Panc1 (cell line): ENCODE measurements at regions not wholly inside any gene's neighbourhood (a gene's known extent, or its start where the extent isn't known, plus 50 kb on each side); places are given as distances from the start of the nearest gene placed in this dataset.

Experiments used
- ATAC-seq: fragments of 200-7000 bp; cut with Tn5 transposase; 2 replicates; pipeline ENCODE4 v1.9.1; 2020; ENCODE audit warnings: mild to moderate bottlenecking, moderate library complexity
- BruUV-seq: library from RNA; stranded (reverse); fragments of 400-500 nt; replicated peaks from 2 replicates; lab custom pipeline; 2021; lab: Mats Ljungman, UMichigan
- CTCF ChIA-PET: fragments of 300-600 bp; sonication (Branson Sonifier 250); formaldehyde crosslinking; loops from one replicate; lab custom pipeline; 2022; ENCODE audit warnings: antibody characterized with exemption; lab: Charles Lee
- POLR2A ChIA-PET: fragments of 300-600 bp; sonication (Branson Sonifier 250); formaldehyde crosslinking; loops from one replicate; lab custom pipeline; 2022; ENCODE audit warnings: antibody characterized with exemption; lab: Charles Lee
- DNase-seq: peaks from one replicate; pipeline ENCODE4 v3.0.0-alpha.2; 2010; ENCODE audit warnings: low read depth, low spot score
- H3K27ac ChIP-seq: 2 replicates; pipeline ENCODE4 v1.5.1; 2011; ENCODE audit warnings: mild to moderate bottlenecking, low read length, inconsistent platforms
- H3K27me3 ChIP-seq: fragments of 200-500 bp; sonication (Bioruptor generic); 2 replicates; pipeline ENCODE4 v1.6.0; 2014; ENCODE audit warnings: low read length, inconsistent platforms; ENCODE audit not compliant: control insufficient read depth, insufficient read depth
- H3K36me3 ChIP-seq: fragments of 200-500 bp; sonication (Bioruptor generic); 2 replicates; pipeline ENCODE4 v1.5.1; 2014; ENCODE audit warnings: inconsistent platforms, mild to moderate bottlenecking, low read length, moderate library complexity; ENCODE audit not compliant: control insufficient read depth, insufficient read depth
- H3K4me1 ChIP-seq: 2 replicates; pipeline ENCODE4 v1.5.1; 2011; ENCODE audit warnings: inconsistent platforms, mild to moderate bottlenecking, low read length, moderate library complexity; ENCODE audit not compliant: control insufficient read depth, insufficient read depth
- H3K4me3 ChIP-seq, 2 experiments: 2 replicates each; pipeline ENCODE4 v1.5.1; 2011 to 2012; ENCODE audit warnings: low read depth in 2 of 2, low read length in 2 of 2, mild to moderate bottlenecking in 2 of 2, inconsistent platforms in 1 of 2, moderate library complexity in 1 of 2
- H3K9me3 ChIP-seq: fragments of 200-500 bp; sonication (Bioruptor generic); 2 replicates; pipeline ENCODE4 v1.5.1; 2014; ENCODE audit warnings: low read depth, mild to moderate bottlenecking, inconsistent platforms, low read length, moderate library complexity; ENCODE audit not compliant: control insufficient read depth, insufficient read depth
- POLR2AphosphoS5 ChIP-seq: IDR thresholded peaks from 2 replicates; pipeline ENCODE4 v1.6.1; 2012; ENCODE audit warnings: mild to moderate bottlenecking, low read depth, low read length, moderate library complexity
- SIN3A ChIP-seq: IDR thresholded peaks from 2 replicates; pipeline ENCODE4 v1.6.1; 2012; ENCODE audit warnings: low read depth, mild to moderate bottlenecking, low read length, moderate library complexity, borderline replicate concordance; ENCODE audit not compliant: insufficient read depth
- TCF7L2 ChIP-seq: IDR thresholded peaks from 2 replicates; pipeline ENCODE4 v1.6.1; 2011; ENCODE audit warnings: mild to moderate bottlenecking, low read depth, low read length, inconsistent platforms
- in situ Hi-C: cut with HindIII; loops from 2 replicates; pipeline ENCODE4 v1.10.0; 2016; ENCODE audit warnings: low sequenced_read_pairs, low pct_unique_long_range_greater_than_20kb
- intact Hi-C: fragments of 100-400 bp; cut with micrococcal nuclease; formaldehyde crosslinking; loops from one replicate; pipeline ENCODE4 v1.10.0; 2022; ENCODE audit not compliant: unreplicated experiment
- TF ChIP-seq, protein P1 (sequence below): fragments of 450-650 bp; IDR thresholded peaks from 2 replicates; pipeline ENCODE4 v1.5.1; 2017; ENCODE audit warnings: mild to moderate bottlenecking
- TF ChIP-seq, protein P2 (sequence below), 2 experiments: IDR thresholded peaks; 2 replicates each; pipeline ENCODE4 v1.6.1; 2011 to 2012; ENCODE audit warnings: low read depth in 2 of 2, control low read depth in 1 of 2, low read length in 1 of 2, mild to moderate bottlenecking in 1 of 2, moderate library complexity in 1 of 2; ENCODE audit not compliant: insufficient read depth in 1 of 2

DNA sequence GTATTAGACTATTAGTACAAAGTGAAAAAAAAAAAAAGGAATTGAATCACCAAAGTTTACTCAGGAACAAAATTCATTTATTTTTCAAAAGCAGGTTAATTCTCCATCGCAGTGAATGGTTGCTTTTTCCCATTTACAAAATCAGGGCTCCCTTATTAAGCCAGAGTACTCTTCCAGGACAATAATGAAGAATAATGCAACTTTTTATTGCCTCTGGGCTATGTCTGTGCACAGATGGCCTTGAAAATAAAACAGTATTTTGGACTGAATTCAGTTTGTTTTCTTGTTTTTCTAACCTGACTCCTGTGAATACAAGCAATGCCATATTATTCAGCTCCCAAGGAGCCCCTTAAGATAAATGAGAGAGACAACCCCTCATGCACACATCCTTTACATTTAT is 246.8 kb downstream of the KCNS3 start:
- ChIA-PET POLR2A (no interaction called here), CTCF (no interaction called here)
- Histone ChIP-seq H3K27me3 (no peaks in the 10 kb centered on the region), H3K36me3 (no peaks in the 10 kb centered on the region), H3K27ac (no peak overlapping the region), H3K9me3 (no peaks in the 10 kb centered on the region), H3K4me3 (no peak overlapping the region), H3K4me1 (no peaks in the 10 kb centered on the region)
- DNase-seq (no peak), ATAC-seq (no peak)
- no TSS peak for BruUV-seq
- no peak for TF ChIP-seq SIN3A
- TF ChIP-seq POLR2AphosphoS5: no peak
- intact Hi-C loops (no loop called here), in situ Hi-C loops (no loop called here)

DNA sequence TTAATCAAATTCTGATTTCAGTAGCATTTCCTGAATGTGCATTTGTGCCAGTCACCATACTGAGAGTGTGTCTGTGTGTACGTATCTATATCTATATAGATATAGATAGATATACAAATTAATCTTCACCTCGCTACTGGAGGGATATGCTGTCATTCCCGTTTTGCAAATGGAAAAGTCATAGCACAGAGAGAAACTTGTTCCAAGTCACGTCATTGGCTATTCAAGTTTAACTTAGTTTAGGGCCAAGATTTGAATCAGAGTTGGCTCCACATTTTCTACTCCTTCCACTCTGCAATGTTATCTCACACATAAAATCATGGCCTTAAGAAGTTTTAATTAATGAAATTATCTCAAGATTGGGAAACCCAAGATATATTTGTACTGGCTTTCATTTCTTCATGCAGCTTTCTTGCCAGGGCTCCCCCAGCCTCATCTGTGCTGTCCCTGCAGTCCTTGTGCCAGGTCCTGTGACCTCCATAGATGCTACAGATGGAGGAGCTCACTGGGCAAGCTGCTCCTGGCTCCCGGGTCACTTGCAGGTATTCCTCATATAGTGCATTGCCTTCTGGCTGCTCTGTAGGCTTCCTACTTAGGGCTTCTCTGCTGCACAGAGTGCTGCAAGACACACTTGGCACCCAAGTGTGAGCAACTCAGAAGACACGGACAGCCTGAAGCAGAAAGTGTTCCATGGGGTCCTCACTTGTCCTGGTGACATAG is 245.8 kb downstream of the KCNS3 start:
- ChIA-PET POLR2A (no interaction called here), CTCF (no interaction called here)
- H3K27ac ChIP-seq: no peak overlapping the region
- ATAC-seq (no peak), DNase-seq (no peak)
- intact Hi-C loops: no loop called here
- no peaks in the 10 kb centered on the region for H3K36me3 ChIP-seq
- in situ Hi-C loops: no loop called here
- TF ChIP-seq TCF7L2: no peak
- TF ChIP-seq, protein P1, sequence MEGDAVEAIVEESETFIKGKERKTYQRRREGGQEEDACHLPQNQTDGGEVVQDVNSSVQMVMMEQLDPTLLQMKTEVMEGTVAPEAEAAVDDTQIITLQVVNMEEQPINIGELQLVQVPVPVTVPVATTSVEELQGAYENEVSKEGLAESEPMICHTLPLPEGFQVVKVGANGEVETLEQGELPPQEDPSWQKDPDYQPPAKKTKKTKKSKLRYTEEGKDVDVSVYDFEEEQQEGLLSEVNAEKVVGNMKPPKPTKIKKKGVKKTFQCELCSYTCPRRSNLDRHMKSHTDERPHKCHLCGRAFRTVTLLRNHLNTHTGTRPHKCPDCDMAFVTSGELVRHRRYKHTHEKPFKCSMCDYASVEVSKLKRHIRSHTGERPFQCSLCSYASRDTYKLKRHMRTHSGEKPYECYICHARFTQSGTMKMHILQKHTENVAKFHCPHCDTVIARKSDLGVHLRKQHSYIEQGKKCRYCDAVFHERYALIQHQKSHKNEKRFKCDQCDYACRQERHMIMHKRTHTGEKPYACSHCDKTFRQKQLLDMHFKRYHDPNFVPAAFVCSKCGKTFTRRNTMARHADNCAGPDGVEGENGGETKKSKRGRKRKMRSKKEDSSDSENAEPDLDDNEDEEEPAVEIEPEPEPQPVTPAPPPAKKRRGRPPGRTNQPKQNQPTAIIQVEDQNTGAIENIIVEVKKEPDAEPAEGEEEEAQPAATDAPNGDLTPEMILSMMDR: no peak
- no peak for TF ChIP-seq POLR2AphosphoS5
- no peak for TF ChIP-seq SIN3A
- TF ChIP-seq, protein P2, sequence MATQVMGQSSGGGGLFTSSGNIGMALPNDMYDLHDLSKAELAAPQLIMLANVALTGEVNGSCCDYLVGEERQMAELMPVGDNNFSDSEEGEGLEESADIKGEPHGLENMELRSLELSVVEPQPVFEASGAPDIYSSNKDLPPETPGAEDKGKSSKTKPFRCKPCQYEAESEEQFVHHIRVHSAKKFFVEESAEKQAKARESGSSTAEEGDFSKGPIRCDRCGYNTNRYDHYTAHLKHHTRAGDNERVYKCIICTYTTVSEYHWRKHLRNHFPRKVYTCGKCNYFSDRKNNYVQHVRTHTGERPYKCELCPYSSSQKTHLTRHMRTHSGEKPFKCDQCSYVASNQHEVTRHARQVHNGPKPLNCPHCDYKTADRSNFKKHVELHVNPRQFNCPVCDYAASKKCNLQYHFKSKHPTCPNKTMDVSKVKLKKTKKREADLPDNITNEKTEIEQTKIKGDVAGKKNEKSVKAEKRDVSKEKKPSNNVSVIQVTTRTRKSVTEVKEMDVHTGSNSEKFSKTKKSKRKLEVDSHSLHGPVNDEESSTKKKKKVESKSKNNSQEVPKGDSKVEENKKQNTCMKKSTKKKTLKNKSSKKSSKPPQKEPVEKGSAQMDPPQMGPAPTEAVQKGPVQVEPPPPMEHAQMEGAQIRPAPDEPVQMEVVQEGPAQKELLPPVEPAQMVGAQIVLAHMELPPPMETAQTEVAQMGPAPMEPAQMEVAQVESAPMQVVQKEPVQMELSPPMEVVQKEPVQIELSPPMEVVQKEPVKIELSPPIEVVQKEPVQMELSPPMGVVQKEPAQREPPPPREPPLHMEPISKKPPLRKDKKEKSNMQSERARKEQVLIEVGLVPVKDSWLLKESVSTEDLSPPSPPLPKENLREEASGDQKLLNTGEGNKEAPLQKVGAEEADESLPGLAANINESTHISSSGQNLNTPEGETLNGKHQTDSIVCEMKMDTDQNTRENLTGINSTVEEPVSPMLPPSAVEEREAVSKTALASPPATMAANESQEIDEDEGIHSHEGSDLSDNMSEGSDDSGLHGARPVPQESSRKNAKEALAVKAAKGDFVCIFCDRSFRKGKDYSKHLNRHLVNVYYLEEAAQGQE (IDR thresholded peaks at IDR 0.05; ENCODE audit: insufficient read depth in 1 of 2, low read depth in 2 of 2, low read length in 1 of 2): no peak
- H3K27me3 ChIP-seq: no peaks in the 10 kb centered on the region
- no TSS peak for BruUV-seq
- H3K4me1 ChIP-seq: no peaks in the 10 kb centered on the region
- H3K9me3 ChIP-seq: no peaks in the 10 kb centered on the region
- H3K4me3 ChIP-seq: no peak overlapping the region

DNA sequence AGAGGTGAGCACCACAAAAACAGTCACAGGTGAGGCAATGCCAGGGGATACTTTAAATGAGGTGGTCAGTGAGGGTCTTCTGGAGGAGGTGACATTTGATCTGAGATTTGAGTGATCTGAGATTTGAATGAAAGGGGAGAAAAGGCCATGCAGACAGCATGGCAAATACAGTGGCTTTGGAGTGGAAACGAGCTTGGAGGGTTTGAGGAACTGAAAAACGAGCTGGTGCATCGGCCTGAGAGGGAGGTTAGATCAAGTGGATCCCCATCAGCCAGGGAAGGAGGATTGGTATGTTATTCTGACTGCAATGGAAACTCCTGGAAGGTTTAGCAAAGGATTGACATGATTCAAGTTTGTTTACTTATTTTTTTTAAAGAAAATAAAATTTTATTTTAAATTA is 245.1 kb downstream of the KCNS3 start:
- in situ Hi-C loops (no loop called here), intact Hi-C loops (no loop called here)
- H3K36me3 ChIP-seq: no peaks in the 10 kb centered on the region
- CTCF ChIA-PET: no interaction called here
- no peak overlapping the region for H3K4me3 ChIP-seq
- H3K27me3 ChIP-seq: no peaks in the 10 kb centered on the region
- no peaks in the 10 kb centered on the region for H3K4me1 ChIP-seq
- DNase-seq: no peak
- BruUV-seq: no TSS peak
- POLR2A ChIA-PET: no interaction called here
- no peaks in the 10 kb centered on the region for H3K9me3 ChIP-seq
- ATAC-seq: no peak
- no peak overlapping the region for H3K27ac ChIP-seq
- TF ChIP-seq SIN3A: no peak
- TF ChIP-seq, protein P1: no peak
- TF ChIP-seq, protein P2 (IDR thresholded peaks at IDR 0.05; ENCODE audit: insufficient read depth in 1 of 2, low read depth in 2 of 2, low read length in 1 of 2): no peak
- TF ChIP-seq TCF7L2: no peak
- no peak for TF ChIP-seq POLR2AphosphoS5
